Ectodermal cell (in vitro differentiated cells): ENCODE measurements at regions not wholly inside any gene's neighbourhood (a gene's known extent, or its start where the extent isn't known, plus 50 kb on each side); places are given as distances from the start of the nearest gene placed in this dataset.
"Not testable (repeated sequence)": the region's sequence is repeated elsewhere in the genome, so short reads cannot be mapped to it uniquely, and the experiment has no call there.

ENCODE experiments used
- H3K27ac ChIP-seq: 2 replicates; pipeline ENCODE4 v1.7.0; 2013; ENCODE audit warnings: mild to moderate bottlenecking, low read depth, low read length; ENCODE audit not compliant: insufficient read depth, poor library complexity, severe bottlenecking
- H3K27me3 ChIP-seq: 2 replicates; pipeline ENCODE4 v1.7.0; 2013; ENCODE audit warnings: mild to moderate bottlenecking, low read length; ENCODE audit not compliant: insufficient read depth, control insufficient read depth, poor library complexity, severe bottlenecking
- H3K36me3 ChIP-seq: one replicate; pipeline ENCODE4 v1.7.0; 2013; ENCODE audit warnings: low read length; ENCODE audit not compliant: control insufficient read depth, insufficient read depth
- H3K4me1 ChIP-seq: one replicate; pipeline ENCODE4 v1.7.0; 2013; ENCODE audit warnings: low read length; ENCODE audit not compliant: control insufficient read depth, insufficient read depth
- H3K4me3 ChIP-seq: 2 replicates; pipeline ENCODE4 v1.7.0; 2013; ENCODE audit warnings: low read depth, low read length, control low read depth; ENCODE audit not compliant: insufficient read depth
- H3K9me3 ChIP-seq: 2 replicates; pipeline ENCODE4 v1.7.0; 2013; ENCODE audit warnings: mild to moderate bottlenecking, low read length, moderate library complexity; ENCODE audit not compliant: control insufficient read depth
- WGBS, 2 experiments: methylation state at CpG; one replicate each; pipeline ENCODE4 v1.1.7; 2013; ENCODE audit warnings: missing lambda C conversion rate in 2 of 2; 5-methylcytosine and 5-hydroxymethylcytosine counted together

GRCh38 chr11:82501174-82501573 lies 232.5 kb downstream of the FAM181B start:
- H3K27ac ChIP-seq, H3K4me1 ChIP-seq, H3K9me3 ChIP-seq, H3K4me3 ChIP-seq, H3K27me3 ChIP-seq, H3K36me3 ChIP-seq: not testable (repeated sequence)
- WGBS, 2 experiments: 95% methylated on average over 26 of the region's 26 CpGs

- no peaks in the 10 kb centered on the region for H3K36me3 ChIP-seq
Observed at GRCh38 chr11:82494988-82495432, 238.7 kb downstream of the FAM181B start.

GRCh38 chr11:82474876-82475275 lies 258.8 kb downstream of the FAM181B start:
- Histone ChIP-seq H3K4me1 (no peaks in the 10 kb centered on the region), H3K27me3 (no peaks in the 10 kb centered on the region), H3K36me3 (no peaks in the 10 kb centered on the region), H3K4me3 (no peak overlapping the region), H3K9me3 (no peaks in the 10 kb centered on the region), H3K27ac (no peak overlapping the region)
- 85 to 94% methylated on average over 1 of the region's 3 CpGs for WGBS, 2 experiments

More at GRCh38 chr11:82494988-82495432, 238.7 kb downstream of the FAM181B start:
- Histone ChIP-seq H3K4me3 (no peak overlapping the region), H3K27ac (no peak overlapping the region), H3K9me3 (no peaks in the 10 kb centered on the region), H3K27me3 (no peaks in the 10 kb centered on the region), H3K4me1 (no peaks in the 10 kb centered on the region)
- WGBS, 2 experiments: 40 to 48% methylated on average over 3 of the region's 3 CpGs

GRCh38 chr11:82465481-82465880 lies 268.2 kb downstream of the FAM181B start:
- WGBS, 2 experiments: 88 to 100% methylated on average over 1 of the region's 2 CpGs
- Histone ChIP-seq H3K27me3 (no peaks in the 10 kb centered on the region), H3K4me3 (no peak overlapping the region), H3K4me1 (no peaks in the 10 kb centered on the region), H3K36me3 (no peaks in the 10 kb centered on the region), H3K27ac (no peak overlapping the region), H3K9me3 (no peaks in the 10 kb centered on the region)

- Histone ChIP-seq H3K9me3 (no peaks in the 10 kb centered on the region), H3K27me3 (no peaks in the 10 kb centered on the region), H3K4me1 (no peaks in the 10 kb centered on the region), H3K36me3 (no peaks in the 10 kb centered on the region), H3K4me3 (no peak overlapping the region), H3K27ac (no peak overlapping the region)
- WGBS, 2 experiments: 85 to 89% methylated on average over 4 of the region's 4 CpGs
Observed at GRCh38 chr11:82462608-82463242, 270.9 kb downstream of the FAM181B start.

- Histone ChIP-seq H3K4me1 (no peaks in the 10 kb centered on the region), H3K27me3 (no peaks in the 10 kb centered on the region), H3K36me3 (no peaks in the 10 kb centered on the region), H3K4me3 (no peak overlapping the region), H3K27ac (no peak overlapping the region), H3K9me3 (no peaks in the 10 kb centered on the region)
- 70 to 84% methylated on average over 4 of the region's 4 CpGs for WGBS, 2 experiments
Observed at GRCh38 chr11:82458761-82459160, 274.9 kb downstream of the FAM181B start.

GRCh38 chr11:82458147-82458546 lies 275.5 kb downstream of the FAM181B start:
- Histone ChIP-seq H3K36me3 (no peaks in the 10 kb centered on the region), H3K27me3 (no peaks in the 10 kb centered on the region), H3K27ac (no peak overlapping the region), H3K4me1 (no peaks in the 10 kb centered on the region), H3K4me3 (no peak overlapping the region), H3K9me3 (no peaks in the 10 kb centered on the region)
- WGBS, 2 experiments: no CpG with 5 or more reads among the region's 1 CpG

GRCh38 chr11:82450996-82451395 lies 282.7 kb downstream of the FAM181B start:
- H3K9me3 ChIP-seq: no peaks in the 10 kb centered on the region
- H3K36me3 ChIP-seq: no peaks in the 10 kb centered on the region
- no peaks in the 10 kb centered on the region for H3K4me1 ChIP-seq
- H3K27me3 ChIP-seq: no peaks in the 10 kb centered on the region
- no peak overlapping the region for H3K27ac ChIP-seq
- H3K4me3 ChIP-seq: no peak overlapping the region

- H3K4me3 ChIP-seq: no peak overlapping the region
- no peaks in the 10 kb centered on the region for H3K9me3 ChIP-seq
- no peak overlapping the region for H3K27ac ChIP-seq
- no peaks in the 10 kb centered on the region for H3K27me3 ChIP-seq
- H3K4me1 ChIP-seq: no peaks in the 10 kb centered on the region
- H3K36me3 ChIP-seq: no peaks in the 10 kb centered on the region
Observed at GRCh38 chr11:82406611-82407010, 327.1 kb downstream of the FAM181B start.

- H3K27ac ChIP-seq: no peak overlapping the region
- H3K4me1 ChIP-seq: no peaks in the 10 kb centered on the region
- H3K9me3 ChIP-seq: no peaks in the 10 kb centered on the region
- H3K27me3 ChIP-seq: no peaks in the 10 kb centered on the region
- no peaks in the 10 kb centered on the region for H3K36me3 ChIP-seq
- H3K4me3 ChIP-seq: no peak overlapping the region
- 73 to 81% methylated on average over 5 of the region's 5 CpGs for WGBS, 2 experiments
Observed at GRCh38 chr11:82405421-82405820, 328.2 kb downstream of the FAM181B start.

GRCh38 chr11:82404981-82405380 lies 328.7 kb downstream of the FAM181B start:
- whole genome bisulfite sequencing, 2 experiments: 93 to 94% methylated on average over 5 of the region's 5 CpGs
- Histone ChIP-seq H3K36me3 (no peaks in the 10 kb centered on the region), H3K4me1 (no peaks in the 10 kb centered on the region), H3K27ac (no peak overlapping the region), H3K4me3 (no peak overlapping the region), H3K27me3 (no peaks in the 10 kb centered on the region), H3K9me3 (no peaks in the 10 kb centered on the region)
